HUES48 (cell line): ENCODE measurements at regions not wholly inside any gene's neighbourhood (a gene's known extent, or its start where the extent isn't known, plus 50 kb on each side); places are given as distances from the start of the nearest gene placed in this dataset.

Experiments
- H3K27ac ChIP-seq: one replicate; pipeline ENCODE4 v1.7.0; 2013; ENCODE audit warnings: low read depth, low read length, inconsistent platforms
- H3K27me3 ChIP-seq: 2 replicates; pipeline ENCODE4 v1.6.1; 2013; ENCODE audit warnings: mild to moderate bottlenecking, low read length; ENCODE audit not compliant: control insufficient read depth, insufficient read depth
- H3K36me3 ChIP-seq: 2 replicates; pipeline ENCODE4 v1.6.1; 2013; ENCODE audit warnings: low read length; ENCODE audit not compliant: control insufficient read depth, insufficient read depth
- H3K4me1 ChIP-seq: 2 replicates; pipeline ENCODE4 v1.6.1; 2013; ENCODE audit warnings: mild to moderate bottlenecking, low read length; ENCODE audit not compliant: control insufficient read depth, insufficient read depth
- H3K4me3 ChIP-seq: 2 replicates; pipeline ENCODE4 v1.5.1; 2013; ENCODE audit warnings: mild to moderate bottlenecking, low read depth, low read length
- H3K9ac ChIP-seq: 2 replicates; pipeline ENCODE4 v1.6.1; 2013; ENCODE audit warnings: mild to moderate bottlenecking, low read depth, low read length, moderate library complexity
- H3K9me3 ChIP-seq: 2 replicates; pipeline ENCODE4 v1.6.1; 2013; ENCODE audit warnings: low read length; ENCODE audit not compliant: control insufficient read depth, insufficient read depth

GRCh38 chr2:10977003-10977402 lies 65.3 kb downstream of the KCNF1 start:
- Histone ChIP-seq H3K4me3 (no peak overlapping the region), H3K27ac (no peak overlapping the region), H3K9me3 (no peaks in the 10 kb centered on the region), H3K9ac (no peak overlapping the region), H3K4me1 (peaks cover 26% of the 10 kb centered on the region), H3K36me3 (no peaks in the 10 kb centered on the region), H3K27me3 (no peaks in the 10 kb centered on the region)

- no peak overlapping the region for H3K4me3 ChIP-seq
- no peaks in the 10 kb centered on the region for H3K36me3 ChIP-seq
- no peaks in the 10 kb centered on the region for H3K27me3 ChIP-seq
- peaks cover 26% of the 10 kb centered on the region for H3K4me1 ChIP-seq
- H3K9ac ChIP-seq: no peak overlapping the region
- no peaks in the 10 kb centered on the region for H3K9me3 ChIP-seq
- H3K27ac ChIP-seq: no peak overlapping the region
Measured at GRCh38 chr2:10977621-10978020, 65.9 kb downstream of the KCNF1 start.

GRCh38 chr2:10978090-10978670 lies 66.4 kb downstream of the KCNF1 start:
- no peaks in the 10 kb centered on the region for H3K9me3 ChIP-seq
- H3K36me3 ChIP-seq: no peaks in the 10 kb centered on the region
- H3K27ac ChIP-seq: no peak overlapping the region
- no peak overlapping the region for H3K4me3 ChIP-seq
- H3K9ac ChIP-seq: no peak overlapping the region
- H3K4me1 ChIP-seq: peaks cover 26% of the 10 kb centered on the region
- no peaks in the 10 kb centered on the region for H3K27me3 ChIP-seq

- no peaks in the 10 kb centered on the region for H3K9me3 ChIP-seq
- peaks cover 17% of the 10 kb centered on the region for H3K4me1 ChIP-seq
- H3K27me3 ChIP-seq: no peaks in the 10 kb centered on the region
- H3K4me3 ChIP-seq: no peak overlapping the region
- no peak overlapping the region for H3K9ac ChIP-seq
- H3K27ac ChIP-seq: no peak overlapping the region
- H3K36me3 ChIP-seq: no peaks in the 10 kb centered on the region
Measured at GRCh38 chr2:10980071-10980470, 68.3 kb downstream of the KCNF1 start.

GRCh38 chr2:10980886-10981425 lies 69.2 kb downstream of the KCNF1 start:
- Histone ChIP-seq H3K4me1 (peaks cover 17% of the 10 kb centered on the region), H3K9ac (no peak overlapping the region), H3K27me3 (no peaks in the 10 kb centered on the region), H3K36me3 (no peaks in the 10 kb centered on the region), H3K4me3 (no peak overlapping the region), H3K9me3 (no peaks in the 10 kb centered on the region), H3K27ac (no peak overlapping the region)

GRCh38 chr2:10981451-10981850 lies 69.7 kb downstream of the KCNF1 start:
- Histone ChIP-seq H3K9ac (no peak overlapping the region), H3K4me3 (no peak overlapping the region), H3K4me1 (peaks cover 17% of the 10 kb centered on the region), H3K27me3 (no peaks in the 10 kb centered on the region), H3K9me3 (no peaks in the 10 kb centered on the region), H3K27ac (no peak overlapping the region), H3K36me3 (no peaks in the 10 kb centered on the region)

GRCh38 chr2:10981941-10982431 lies 70.3 kb downstream of the KCNF1 start:
- Histone ChIP-seq H3K9me3 (no peaks in the 10 kb centered on the region), H3K4me1 (peaks cover 14% of the 10 kb centered on the region), H3K36me3 (no peaks in the 10 kb centered on the region), H3K27me3 (no peaks in the 10 kb centered on the region), H3K4me3 (no peak overlapping the region), H3K9ac (no peak overlapping the region), H3K27ac (no peak overlapping the region)

GRCh38 chr2:10982931-10983701 lies 71.4 kb downstream of the KCNF1 start:
- peaks cover 2% of the 10 kb centered on the region for H3K4me1 ChIP-seq
- H3K4me3 ChIP-seq: no peak overlapping the region
- H3K27me3 ChIP-seq: no peaks in the 10 kb centered on the region
- H3K9ac ChIP-seq: no peak overlapping the region
- no peaks in the 10 kb centered on the region for H3K9me3 ChIP-seq
- H3K36me3 ChIP-seq: no peaks in the 10 kb centered on the region
- no peak overlapping the region for H3K27ac ChIP-seq

GRCh38 chr2:10983711-10984110 lies 72.0 kb downstream of the KCNF1 start:
- Histone ChIP-seq H3K36me3 (no peaks in the 10 kb centered on the region), H3K4me3 (no peak overlapping the region), H3K9me3 (no peaks in the 10 kb centered on the region), H3K27me3 (no peaks in the 10 kb centered on the region), H3K27ac (no peak overlapping the region), H3K9ac (no peak overlapping the region), H3K4me1 (no peaks in the 10 kb centered on the region)

- Histone ChIP-seq H3K4me1 (no peaks in the 10 kb centered on the region), H3K9ac (no peak overlapping the region), H3K27ac (no peak overlapping the region), H3K4me3 (no peak overlapping the region), H3K27me3 (no peaks in the 10 kb centered on the region), H3K36me3 (no peaks in the 10 kb centered on the region), H3K9me3 (no peaks in the 10 kb centered on the region)
Measured at GRCh38 chr2:10984418-10985135, 72.8 kb downstream of the KCNF1 start.

- no peaks in the 10 kb centered on the region for H3K27me3 ChIP-seq
- no peak overlapping the region for H3K4me3 ChIP-seq
- H3K9me3 ChIP-seq: no peaks in the 10 kb centered on the region
Measured at GRCh38 chr2:10985260-10985659, 73.5 kb downstream of the KCNF1 start.

More at GRCh38 chr2:10985260-10985659, 73.5 kb downstream of the KCNF1 start:
- H3K27ac ChIP-seq: no peak overlapping the region
- H3K9ac ChIP-seq: no peak overlapping the region
- H3K36me3 ChIP-seq: no peaks in the 10 kb centered on the region
- no peaks in the 10 kb centered on the region for H3K4me1 ChIP-seq
